ENCODE measurements at regions not wholly inside any gene's neighbourhood (a gene's known extent, or its start where the extent isn't known, plus 50 kb on each side); places are given as distances from the start of the nearest gene placed in this dataset.

DNA sequence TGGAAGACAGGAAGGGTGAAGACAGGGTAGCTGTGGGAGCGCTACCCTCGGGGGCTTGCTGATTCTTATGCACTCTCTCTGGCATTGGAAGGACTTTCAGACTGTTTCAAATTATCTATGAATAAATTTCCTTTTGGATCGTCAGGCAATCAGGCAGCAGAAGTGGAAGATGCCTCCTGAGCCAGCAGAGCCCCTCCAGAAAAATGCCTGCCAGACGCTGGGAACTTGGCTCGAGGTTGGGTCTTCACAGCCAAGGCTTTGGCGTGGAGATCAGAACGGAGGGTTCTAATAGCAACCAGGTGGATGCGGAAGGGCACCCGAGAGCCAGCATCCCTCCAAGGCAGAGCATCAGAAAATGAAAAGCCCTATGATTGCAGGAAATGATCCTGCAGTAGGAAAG, 119.2 kb upstream of the RFLNA start:
- DNase-seq (ENCODE audit: low read depth) = no peak
- TF ChIP-seq, protein P1, sequence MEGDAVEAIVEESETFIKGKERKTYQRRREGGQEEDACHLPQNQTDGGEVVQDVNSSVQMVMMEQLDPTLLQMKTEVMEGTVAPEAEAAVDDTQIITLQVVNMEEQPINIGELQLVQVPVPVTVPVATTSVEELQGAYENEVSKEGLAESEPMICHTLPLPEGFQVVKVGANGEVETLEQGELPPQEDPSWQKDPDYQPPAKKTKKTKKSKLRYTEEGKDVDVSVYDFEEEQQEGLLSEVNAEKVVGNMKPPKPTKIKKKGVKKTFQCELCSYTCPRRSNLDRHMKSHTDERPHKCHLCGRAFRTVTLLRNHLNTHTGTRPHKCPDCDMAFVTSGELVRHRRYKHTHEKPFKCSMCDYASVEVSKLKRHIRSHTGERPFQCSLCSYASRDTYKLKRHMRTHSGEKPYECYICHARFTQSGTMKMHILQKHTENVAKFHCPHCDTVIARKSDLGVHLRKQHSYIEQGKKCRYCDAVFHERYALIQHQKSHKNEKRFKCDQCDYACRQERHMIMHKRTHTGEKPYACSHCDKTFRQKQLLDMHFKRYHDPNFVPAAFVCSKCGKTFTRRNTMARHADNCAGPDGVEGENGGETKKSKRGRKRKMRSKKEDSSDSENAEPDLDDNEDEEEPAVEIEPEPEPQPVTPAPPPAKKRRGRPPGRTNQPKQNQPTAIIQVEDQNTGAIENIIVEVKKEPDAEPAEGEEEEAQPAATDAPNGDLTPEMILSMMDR (conservative IDR thresholded peaks at IDR 0.05; ENCODE audit: low read depth, low read length) = no peak
- no peak overlapping the region for H3K4me3 ChIP-seq (ENCODE audit: low read depth, low read length)

DNA sequence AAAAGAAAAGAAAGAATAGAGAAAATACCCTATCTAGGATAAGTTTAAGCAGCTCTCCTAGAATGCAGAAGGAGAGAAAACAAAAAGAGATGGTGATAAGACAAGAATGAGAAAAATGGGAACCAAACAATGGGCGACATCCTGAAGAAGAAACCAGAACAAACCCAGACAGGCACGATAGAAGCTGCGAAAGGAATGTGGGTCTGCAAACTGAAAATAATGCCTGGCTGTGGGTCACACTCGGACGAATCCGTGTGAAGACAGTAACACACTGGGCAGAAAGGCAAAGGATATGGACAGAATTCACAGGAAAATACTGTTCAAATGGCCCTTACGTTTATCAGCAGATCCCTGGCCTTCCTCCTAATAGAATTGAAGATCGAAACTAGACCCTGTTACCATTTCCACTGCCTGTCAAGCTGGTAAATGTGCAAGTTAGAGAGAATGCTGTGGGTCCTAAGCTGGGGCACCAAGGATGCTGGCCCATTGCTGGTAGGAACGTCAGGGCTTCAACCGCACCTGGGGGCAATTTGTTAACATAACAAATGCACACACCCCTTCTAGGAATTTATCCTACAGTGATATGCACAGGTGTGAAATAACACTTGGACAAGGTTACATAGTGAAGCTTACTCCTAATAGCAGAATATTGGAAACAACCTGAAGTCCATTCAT, 117.5 kb upstream of the RFLNA start:
- H3K4me3 ChIP-seq (ENCODE audit: low read depth, low read length) = no peak overlapping the region
- no peak for DNase-seq (ENCODE audit: low read depth)
- TF ChIP-seq, protein P1 (conservative IDR thresholded peaks at IDR 0.05; ENCODE audit: low read depth, low read length) = no peak

DNA sequence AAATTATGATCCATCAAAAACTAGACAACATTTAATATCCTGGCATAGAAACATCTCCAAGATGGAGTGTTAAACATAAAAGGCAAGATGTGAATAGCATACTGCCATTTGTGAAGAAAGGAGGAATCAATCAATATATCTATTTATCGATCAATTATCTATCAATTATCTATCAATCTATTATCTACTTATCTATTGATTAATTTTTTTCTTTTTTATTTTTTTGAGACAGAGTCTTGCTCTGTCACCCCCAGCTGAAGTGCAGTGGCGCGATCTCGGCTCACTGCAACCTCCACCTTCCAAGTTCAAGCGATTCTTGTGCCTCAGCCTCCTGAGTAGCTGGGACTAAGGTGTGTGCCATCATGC, 117.0 kb upstream of the RFLNA start:
- DNase-seq (ENCODE audit: low read depth) = no peak
- H3K4me3 ChIP-seq (ENCODE audit: low read depth, low read length) = no peak overlapping the region
- TF ChIP-seq, protein P1 (conservative IDR thresholded peaks at IDR 0.05; ENCODE audit: low read depth, low read length) = no peak

DNA sequence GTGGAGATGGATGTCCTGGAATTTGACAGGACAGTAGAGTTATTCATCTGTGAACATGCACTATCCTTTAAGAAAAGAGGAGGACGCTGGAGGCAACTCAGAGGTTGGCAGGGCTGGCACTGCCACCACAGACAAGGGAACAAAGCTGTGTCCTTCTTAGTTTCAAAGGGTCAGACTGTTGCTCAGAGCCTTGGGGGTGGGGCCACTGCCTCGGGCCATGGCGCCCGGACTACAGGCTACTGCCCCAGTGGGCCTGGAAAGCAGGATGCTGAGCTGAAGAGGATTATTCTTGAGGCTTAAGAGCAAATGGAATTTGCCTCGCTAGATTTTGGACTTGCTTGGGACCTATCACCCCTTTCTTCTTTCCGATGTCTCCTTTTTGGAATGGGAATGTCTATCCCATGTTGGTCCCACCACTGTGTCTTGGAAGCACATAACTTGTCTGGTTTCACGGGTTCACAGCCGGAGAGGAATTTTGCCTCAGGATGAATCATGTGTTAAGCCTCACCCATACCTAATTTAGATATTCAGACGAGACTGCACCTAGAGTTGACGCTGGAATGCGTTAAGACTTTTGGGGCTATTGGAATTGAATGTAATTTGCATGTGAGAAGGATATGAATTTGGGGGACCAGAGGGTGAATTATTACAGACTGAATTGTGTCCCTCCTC, 114.8 kb upstream of the RFLNA start:
- TF ChIP-seq, protein P1 (conservative IDR thresholded peaks at IDR 0.05; ENCODE audit: low read depth, low read length) = no peak
- H3K4me3 ChIP-seq (ENCODE audit: low read depth, low read length) = no peak overlapping the region
- DNase-seq (ENCODE audit: low read depth) = no peak

DNA sequence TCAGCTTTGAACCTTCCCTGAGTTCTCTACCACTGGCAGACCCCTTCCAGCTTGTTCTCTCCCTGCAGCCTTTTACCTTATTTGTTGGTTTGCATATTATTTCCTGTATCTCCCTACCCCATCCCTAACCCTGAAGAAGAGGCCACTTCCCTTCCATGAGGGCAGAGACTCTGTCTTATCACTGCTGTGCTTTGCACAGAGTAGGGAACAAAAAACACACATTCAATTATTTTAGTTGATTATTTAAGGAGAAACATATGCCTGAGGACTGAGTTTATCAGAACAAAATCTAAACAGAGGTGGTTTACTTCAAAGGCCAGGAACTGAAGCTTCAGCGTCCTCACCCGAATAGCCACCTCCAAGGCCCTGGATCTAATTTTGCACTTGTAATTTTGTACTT, 111.7 kb upstream of the RFLNA start:
- TF ChIP-seq, protein P1 (conservative IDR thresholded peaks at IDR 0.05; ENCODE audit: low read depth, low read length) = no peak
- H3K4me3 ChIP-seq (ENCODE audit: low read depth, low read length) = no peak overlapping the region
- no peak for DNase-seq (ENCODE audit: low read depth)

DNA sequence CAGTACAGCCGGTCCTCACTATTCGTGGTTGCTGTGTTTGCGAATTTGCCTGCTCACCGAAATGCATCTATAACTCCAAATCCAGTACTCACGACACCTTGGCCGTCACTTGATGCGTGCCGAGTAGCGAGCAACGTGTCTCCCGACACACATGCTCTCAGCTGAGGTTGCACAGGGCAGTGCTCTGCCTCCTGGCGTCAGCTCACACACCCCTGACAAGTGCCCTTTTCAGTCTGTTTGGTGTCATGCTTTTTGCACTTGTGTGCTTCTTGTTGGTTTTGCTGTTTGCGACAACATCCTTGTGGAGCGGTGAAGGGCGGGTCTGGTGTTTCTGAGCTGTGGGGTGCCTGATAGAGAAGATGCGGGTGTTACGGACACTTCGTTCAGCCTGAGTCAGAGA, 110.4 kb upstream of the RFLNA start:
- H3K4me3 ChIP-seq (ENCODE audit: low read depth, low read length) = no peak overlapping the region
- TF ChIP-seq, protein P1 (conservative IDR thresholded peaks at IDR 0.05; ENCODE audit: low read depth, low read length) = no peak
- DNase-seq (ENCODE audit: low read depth) = no peak

Measured in epithelial cell of proximal tubule (primary cell).